ENCODE measurements at regions not wholly inside any gene's neighbourhood (a gene's known extent, or its start where the extent isn't known, plus 50 kb on each side); places are given as distances from the start of the nearest gene placed in this dataset.

DNA sequence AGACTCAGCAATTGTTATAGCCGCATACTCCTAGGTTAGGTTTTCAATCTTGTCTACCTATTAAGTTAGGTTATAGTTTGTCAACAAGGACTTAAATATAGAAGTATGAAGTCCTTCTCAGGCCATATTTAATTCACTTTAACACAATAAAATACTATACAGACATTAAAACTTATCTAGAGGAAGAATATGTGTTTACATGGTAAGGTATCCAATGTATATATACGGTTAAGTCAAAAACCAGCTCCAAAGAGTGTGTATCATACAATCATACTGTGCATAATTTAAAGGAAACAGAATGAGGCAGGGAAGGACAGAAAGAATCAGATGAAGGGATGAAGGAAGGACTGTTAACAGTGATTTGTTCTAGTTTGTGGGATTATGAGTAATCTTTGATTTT, 79.5 kb upstream of the LANCL2 start:
- H2AFZ ChIP-seq, result no peak overlapping the region
- no peaks in the 10 kb centered on the region for H3K79me2 ChIP-seq (replicated peaks; ENCODE audit: insufficient read depth)
- H3K4me1 ChIP-seq (ENCODE audit: insufficient read depth), result no peaks in the 10 kb centered on the region
- Mint-ChIP-seq H3K4me1 (no peaks in the 10 kb centered on the region), H3K27ac (no peak overlapping the region), H3K4me3 (no peak overlapping the region), H3K27me3 (ENCODE audit: insufficient read depth, low read depth, poor library complexity) (peaks cover 2% of the 10 kb centered on the region), H3K36me3 (ENCODE audit: low read depth) (no peaks in the 10 kb centered on the region), H3K9me3 (no peaks in the 10 kb centered on the region; the same call in 1 of the 3 replicates)
- no peak overlapping the region for H3K4me3 ChIP-seq
- no peaks in the 10 kb centered on the region for H4K20me1 ChIP-seq (replicated peaks; ENCODE audit: insufficient read depth)
- no peak for TF ChIP-seq EZH2 (IDR thresholded peaks at IDR 0.05; ENCODE audit: low read depth, unreplicated experiment)
- no peak for TF ChIP-seq EZH2phosphoT487 (IDR thresholded peaks at IDR 0.05; ENCODE audit: unreplicated experiment)
- TF ChIP-seq ZNF331 (CRISPR knock-in tag; IDR thresholded peaks at IDR 0.05; ENCODE audit: low read depth), result no peak
- no peak for TF ChIP-seq ETS1 (IDR thresholded peaks at IDR 0.05)
- no peak for TF ChIP-seq REST (IDR thresholded peaks at IDR 0.05; ENCODE audit: unreplicated experiment)
- no peak for TF ChIP-seq ZNF114 (CRISPR knock-in tag; IDR thresholded peaks at IDR 0.05)
- no peak for TF ChIP-seq CREB1 (CRISPR knock-in tag; IDR thresholded peaks at IDR 0.05; ENCODE audit: low read depth)
- DNase-seq (ENCODE audit: low spot score) (no peak), ATAC-seq (no peak)
- no peaks in the 10 kb centered on the region for H3K9me2 ChIP-seq (ENCODE audit: insufficient read depth)
- no peaks in the 10 kb centered on the region for H3K36me3 ChIP-seq (ENCODE audit: insufficient read depth)
- no peak overlapping the region for H3K27ac ChIP-seq (ENCODE audit: low read depth)
- no peak overlapping the region for H3K4me2 ChIP-seq
- H3F3A ChIP-seq (replicated peaks; ENCODE audit: low read depth), result no peaks in the 10 kb centered on the region
- H3K27me3 ChIP-seq (ENCODE audit: insufficient read depth), result no peaks in the 10 kb centered on the region

- no peaks in the 10 kb centered on the region for H3K4me1 Mint-ChIP-seq
- Histone ChIP-seq H3K27me3 (ENCODE audit: insufficient read depth) (no peaks in the 10 kb centered on the region), H3K4me3 (no peak overlapping the region), H3K9me2 (ENCODE audit: insufficient read depth) (no peaks in the 10 kb centered on the region), H3F3A (replicated peaks; ENCODE audit: low read depth) (no peaks in the 10 kb centered on the region), H3K27ac (ENCODE audit: low read depth) (no peak overlapping the region), H3K79me2 (replicated peaks; ENCODE audit: insufficient read depth) (no peaks in the 10 kb centered on the region), H2AFZ (no peak overlapping the region), H4K20me1 (replicated peaks; ENCODE audit: insufficient read depth) (no peaks in the 10 kb centered on the region), H3K4me2 (no peak overlapping the region), H3K36me3 (ENCODE audit: insufficient read depth) (no peaks in the 10 kb centered on the region), H3K4me1 (ENCODE audit: insufficient read depth) (no peaks in the 10 kb centered on the region)
- ATAC-seq, result no peak
- H3K4me3 Mint-ChIP-seq, result no peak overlapping the region
- no peaks in the 10 kb centered on the region; the same call in 2 of the 3 replicates for H3K9me3 Mint-ChIP-seq
- TF ChIP-seq NANOG (IDR thresholded peaks at IDR 0.05; ENCODE audit: borderline replicate concordance) (no peak), ZNF462 (CRISPR knock-in tag; IDR thresholded peaks at IDR 0.05) (no peak), ZNF114 (CRISPR knock-in tag; IDR thresholded peaks at IDR 0.05) (no peak), CREB1 (CRISPR knock-in tag; IDR thresholded peaks at IDR 0.05; ENCODE audit: low read depth) (no peak), EZH2phosphoT487 (IDR thresholded peaks at IDR 0.05; ENCODE audit: unreplicated experiment) (no peak), POLR2AphosphoS5 (IDR thresholded peaks at IDR 0.05; ENCODE audit: low read depth) (no peak), STAT1 (IDR thresholded peaks at IDR 0.05; ENCODE audit: unreplicated experiment) (no peak)
- no peak for DNase-seq (ENCODE audit: low spot score)
- no peak overlapping the region for H3K27ac Mint-ChIP-seq
- H3K36me3 Mint-ChIP-seq (ENCODE audit: low read depth), result no peaks in the 10 kb centered on the region
- peaks cover 2% of the 10 kb centered on the region for H3K27me3 Mint-ChIP-seq (ENCODE audit: insufficient read depth, low read depth, poor library complexity)
Measured at GRCh38 chr7:55286666-55287065, 78.5 kb upstream of the LANCL2 start.
